HG02884 (cell line): ENCODE measurements at regions not wholly inside any gene's neighbourhood (a gene's known extent, or its start where the extent isn't known, plus 50 kb on each side); places are given as distances from the start of the nearest gene placed in this dataset.

Experiments
- ATAC-seq: cut with Tn5 transposase; IDR thresholded peaks from one replicate; pipeline ENCODE4 v1.9.1; 2021; ENCODE audit warnings: mild to moderate bottlenecking, moderate library complexity; ENCODE audit not compliant: unreplicated experiment

DNA sequence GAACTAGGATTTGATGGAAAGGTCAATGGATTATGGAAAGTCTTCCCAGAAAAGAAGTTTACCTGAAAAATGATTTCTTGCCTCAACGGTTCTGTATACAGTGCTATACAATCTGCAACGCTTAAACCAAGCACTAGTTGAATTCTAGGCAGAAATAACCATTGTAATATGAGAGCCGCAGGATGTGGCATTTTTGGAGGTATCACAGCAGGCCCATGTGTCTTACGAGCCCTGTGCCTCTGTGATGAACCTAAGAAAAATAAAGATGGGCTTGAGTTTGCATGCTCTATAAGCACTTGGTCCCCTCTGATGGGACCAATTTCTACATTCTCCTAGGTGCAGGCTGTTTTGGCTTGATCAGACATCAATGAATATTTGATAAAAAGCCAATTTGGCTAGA is 78.7 kb upstream of the RFC3 start:
- no peak for ATAC-seq

DNA sequence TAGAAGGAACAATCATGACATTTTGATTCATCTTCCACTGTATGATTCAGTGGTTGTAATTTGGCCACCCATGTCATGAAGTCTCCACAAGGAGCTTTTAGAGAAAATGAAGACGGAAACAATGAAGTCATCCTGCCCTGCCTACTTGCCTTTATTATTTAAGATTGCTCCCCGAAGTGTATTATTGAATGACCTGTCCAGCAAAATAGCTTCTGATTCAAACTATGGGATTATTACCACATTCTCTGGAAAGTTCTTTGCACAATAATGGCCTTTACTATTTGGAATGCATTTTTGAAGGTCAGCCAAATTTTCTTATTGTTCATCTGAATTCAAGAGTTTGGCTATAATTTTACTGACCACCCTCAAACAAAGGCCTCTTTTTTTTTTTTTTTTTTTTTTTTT is 77.8 kb upstream of the RFC3 start:
- no peak for ATAC-seq

DNA sequence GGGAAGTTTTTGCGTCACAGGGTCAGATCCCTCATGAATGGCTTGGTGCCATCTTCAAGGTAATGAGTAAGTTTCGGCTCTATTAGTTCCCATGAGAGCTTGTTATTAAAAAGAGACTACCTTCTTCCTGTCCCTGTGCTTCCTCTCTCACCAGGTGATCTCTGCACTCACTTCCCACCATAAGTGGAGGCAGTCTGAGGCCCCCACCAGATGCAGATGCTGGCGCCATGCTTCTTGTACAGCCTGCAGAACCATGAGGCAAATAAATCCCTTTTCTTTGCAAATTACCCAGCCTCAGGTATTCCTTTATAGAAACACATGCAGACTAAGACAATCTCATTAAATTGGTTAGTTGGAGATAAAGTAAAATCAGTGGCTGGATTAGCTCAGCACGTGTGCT is 75.6 kb upstream of the RFC3 start:
- ATAC-seq: no peak

DNA sequence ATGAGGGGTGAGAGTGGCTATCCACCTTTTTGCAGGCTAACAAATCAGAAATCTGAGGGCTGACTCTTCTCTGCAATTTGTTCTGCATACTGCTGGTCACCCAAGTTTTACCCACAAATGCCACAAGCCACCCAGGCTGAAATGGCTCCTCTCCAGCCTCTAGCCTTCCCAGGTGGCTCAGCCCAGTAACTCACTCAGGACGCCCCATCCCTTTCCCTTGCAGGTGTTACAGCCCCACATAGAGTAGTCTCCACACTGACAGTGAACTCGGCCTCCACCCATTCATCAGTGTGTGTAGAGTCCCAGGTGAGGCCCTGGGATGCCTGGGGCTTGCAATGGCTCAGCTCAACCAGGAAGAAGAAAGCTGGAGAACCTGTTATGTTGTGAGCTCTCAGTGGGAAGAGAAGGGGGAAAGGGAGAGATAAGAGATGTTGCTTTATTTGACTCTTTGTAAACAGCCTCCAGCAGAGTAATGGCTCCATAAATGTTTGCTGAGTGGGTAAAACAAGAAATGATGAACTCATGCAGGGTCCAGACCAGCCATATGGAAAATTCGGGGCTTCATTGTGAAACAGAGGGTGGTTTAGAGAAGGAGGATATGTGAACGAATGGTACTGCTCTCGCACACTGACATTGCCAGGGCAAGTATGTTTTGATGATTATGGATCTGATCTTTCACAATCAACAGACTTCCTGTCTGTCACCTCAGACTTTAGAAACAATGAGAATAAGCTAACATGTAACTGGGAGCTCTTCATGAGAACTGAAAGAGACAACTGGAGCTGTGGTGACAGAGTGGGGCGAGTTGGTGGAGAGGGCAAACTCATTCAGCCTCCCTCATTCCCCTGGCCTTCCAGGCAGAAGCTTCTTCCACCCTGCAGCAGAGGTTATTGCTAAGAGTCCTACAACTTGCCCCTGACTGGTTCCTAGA is 74.2 kb upstream of the RFC3 start:
- ATAC-seq: peak; percentile 66

DNA sequence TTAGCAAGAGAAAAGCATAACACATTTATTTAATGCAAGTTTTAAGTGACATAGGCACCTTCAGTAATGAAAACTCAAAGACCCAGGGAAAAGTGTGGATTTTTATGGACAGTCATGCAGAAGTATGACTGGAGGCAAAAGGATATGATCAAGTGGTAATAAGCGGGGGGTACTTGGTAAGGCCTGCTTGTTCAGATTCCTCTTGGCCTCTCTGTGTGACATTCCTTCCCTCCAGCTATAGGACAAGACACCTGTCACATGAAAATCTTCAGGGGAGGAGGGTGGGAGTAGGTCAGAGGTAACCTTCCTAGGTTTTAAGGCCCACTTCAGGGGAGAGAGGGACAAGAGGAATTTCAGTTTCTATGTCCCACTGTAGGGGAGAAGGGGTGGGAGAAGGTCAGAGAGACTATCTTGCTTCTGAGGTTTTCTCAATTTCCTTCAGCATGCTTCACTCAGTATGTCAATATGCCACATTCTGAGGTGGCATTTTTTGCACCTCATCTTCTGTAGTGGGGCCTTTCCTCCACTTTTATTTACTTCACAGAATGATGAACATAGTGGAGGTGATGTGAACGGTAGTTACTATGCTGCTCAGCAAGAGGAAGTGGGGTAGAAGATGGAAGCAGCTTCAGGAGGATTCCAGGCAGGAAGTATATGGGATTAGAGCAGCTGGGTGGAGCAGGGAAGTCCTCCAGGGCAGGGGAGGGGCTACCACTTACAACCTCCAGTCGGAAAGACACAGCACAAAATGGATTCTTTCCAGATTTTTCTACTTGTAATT is 73.2 kb upstream of the RFC3 start:
- ATAC-seq: no peak

DNA sequence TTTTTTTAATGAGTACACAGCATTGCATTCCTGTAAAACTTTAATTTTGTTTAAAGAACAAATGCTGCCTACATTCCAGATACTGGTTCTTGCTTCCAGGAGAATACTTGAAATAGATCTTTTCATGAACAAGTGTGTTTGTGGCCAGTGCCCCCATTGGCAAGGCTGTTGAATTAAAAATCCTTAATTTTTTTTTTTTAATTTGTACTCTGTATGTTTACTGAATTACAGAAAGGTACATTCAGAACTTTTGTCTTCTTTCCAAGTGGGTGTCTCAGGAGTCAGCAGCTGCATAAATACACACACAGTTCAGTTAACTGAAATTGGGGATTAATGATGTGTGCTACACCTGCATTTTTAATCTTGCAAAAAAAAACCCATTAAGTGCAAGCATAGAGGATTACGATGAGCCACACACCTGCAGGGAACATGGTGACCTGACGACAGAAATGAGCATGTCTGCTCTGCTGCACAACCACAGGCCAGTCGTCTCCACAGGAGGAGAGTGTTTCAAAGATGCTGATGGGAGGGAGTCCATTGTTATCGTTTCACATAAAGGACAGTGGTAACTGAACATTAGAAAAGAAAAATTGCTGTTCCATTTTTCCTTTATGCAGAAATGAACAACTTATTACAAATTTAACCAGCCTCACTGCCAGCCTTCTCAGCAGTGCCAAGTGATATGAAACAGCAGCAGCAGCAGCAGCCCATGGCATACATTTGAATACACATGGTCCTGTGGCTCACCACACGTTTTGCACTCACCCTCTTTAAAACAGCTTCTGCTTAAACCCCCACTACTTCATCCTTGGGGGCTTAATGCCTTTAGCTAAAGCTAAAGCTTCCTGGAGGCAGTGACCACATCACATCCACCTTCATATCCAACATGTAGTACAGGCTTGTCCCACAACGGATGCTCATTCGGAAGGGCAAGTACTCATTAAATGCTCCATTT is 72.3 kb upstream of the RFC3 start:
- peak; percentile 52 for ATAC-seq

DNA sequence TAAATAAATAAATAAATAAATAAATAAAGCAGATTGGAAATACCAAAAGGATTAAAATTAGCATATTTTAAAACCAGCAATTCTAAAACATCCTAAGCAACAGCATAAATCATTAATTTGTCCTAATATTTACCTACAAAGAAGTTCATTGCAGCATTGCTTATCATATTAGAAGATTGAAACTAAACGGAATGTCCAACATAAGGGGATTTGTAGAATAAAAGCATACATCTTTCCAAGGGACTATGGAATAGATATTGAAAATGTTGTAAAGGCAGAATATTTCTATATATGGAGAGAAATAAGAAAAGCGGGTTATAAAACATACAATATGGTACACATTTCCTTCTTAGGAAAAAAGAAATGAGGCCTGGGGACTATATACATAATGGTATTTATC is 71.1 kb upstream of the RFC3 start:
- no peak for ATAC-seq

DNA sequence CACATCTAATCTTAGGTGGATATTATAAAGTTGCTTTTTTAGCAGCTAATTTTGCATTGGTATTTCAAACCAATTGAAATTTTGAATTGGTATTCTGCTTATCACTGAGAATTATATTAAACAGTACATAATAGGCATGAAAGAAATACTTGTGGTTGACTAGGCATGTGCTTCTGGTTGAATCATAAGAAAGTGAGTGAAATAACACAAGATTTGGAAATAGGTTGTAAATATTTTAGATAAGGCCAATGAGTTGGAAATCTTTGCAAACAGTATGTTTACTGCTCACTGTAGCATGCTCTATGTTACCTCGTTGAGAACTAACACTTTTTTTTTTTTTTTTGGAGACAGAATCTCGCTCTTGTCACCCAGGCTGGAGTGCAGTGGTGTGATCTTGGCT is 66.8 kb upstream of the RFC3 start:
- no peak for ATAC-seq

DNA sequence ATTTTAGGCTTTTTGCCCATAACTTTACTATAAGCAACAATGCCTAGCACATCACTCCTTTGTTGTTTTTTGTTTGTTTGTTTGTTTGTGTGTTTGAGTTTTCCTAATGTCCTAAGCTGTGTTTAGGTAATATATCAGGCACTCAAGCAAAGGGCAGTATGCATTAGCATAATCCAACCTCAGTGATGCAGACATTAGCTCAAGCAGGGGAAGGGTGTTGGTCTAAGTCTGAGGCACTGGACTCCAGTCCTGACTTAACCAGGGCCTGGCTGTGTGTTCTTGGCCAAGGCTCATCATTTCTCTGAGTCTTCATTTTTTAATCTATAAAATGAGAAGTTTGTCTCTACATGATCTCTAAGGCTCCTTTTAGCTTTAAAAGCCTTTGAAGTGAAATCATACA is 65.9 kb upstream of the RFC3 start:
- no peak for ATAC-seq

DNA sequence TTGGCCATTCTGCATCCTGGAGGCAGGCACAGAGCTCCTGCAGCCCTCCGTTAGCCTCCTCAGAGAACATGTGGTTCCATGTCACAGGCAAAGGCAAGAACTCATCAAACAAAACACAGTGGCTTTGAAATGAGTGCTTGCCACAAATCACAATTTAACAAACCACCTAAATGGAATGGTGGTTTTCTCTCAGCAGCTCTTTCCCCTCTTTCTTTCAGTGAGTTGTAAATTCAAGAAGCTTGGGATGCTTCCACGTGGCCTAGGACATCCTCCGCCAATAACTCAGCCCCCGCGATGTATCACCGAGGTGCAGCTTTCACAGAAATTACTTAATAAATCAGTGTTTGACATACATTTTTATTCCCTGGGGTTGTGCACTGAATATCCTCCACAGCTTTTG is 65.4 kb upstream of the RFC3 start:
- ATAC-seq: no peak

DNA sequence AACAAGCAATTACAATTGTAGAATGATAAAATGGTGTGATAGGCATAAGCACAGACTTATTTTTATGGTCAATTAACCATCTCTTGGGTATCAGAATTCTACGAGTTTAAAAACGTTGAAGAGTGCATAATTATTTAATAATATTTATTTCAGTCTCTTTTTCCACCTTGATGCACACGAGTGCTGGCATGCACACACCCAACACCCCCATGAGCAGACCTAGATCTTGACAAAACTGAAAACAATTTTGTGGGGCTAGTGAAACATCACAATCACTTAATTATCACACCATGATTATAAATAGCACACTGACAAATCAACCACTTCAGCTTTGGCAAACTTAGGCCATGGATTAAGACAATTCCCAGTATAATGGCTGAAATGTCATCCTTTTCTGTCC is 61.0 kb upstream of the RFC3 start:
- ATAC-seq: no peak

DNA sequence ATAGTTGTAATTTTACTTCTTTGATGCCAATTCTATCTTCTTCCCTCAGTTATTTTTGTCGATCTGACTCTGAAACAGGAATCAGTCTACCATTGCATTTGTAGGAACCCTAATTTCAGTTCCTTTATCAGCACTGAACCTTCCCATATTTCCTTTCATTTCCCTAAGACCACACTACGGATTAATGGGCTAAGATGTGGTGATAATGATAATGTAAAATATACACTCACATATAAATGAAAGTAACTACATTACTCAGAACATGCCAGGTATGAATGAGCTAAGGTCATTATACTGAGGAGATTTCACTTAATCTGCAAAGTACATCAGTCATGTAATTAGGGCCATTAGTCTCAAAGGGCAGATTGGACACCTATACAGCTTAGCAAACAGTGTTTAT is 60.2 kb upstream of the RFC3 start:
- ATAC-seq: peak; percentile 77

DNA sequence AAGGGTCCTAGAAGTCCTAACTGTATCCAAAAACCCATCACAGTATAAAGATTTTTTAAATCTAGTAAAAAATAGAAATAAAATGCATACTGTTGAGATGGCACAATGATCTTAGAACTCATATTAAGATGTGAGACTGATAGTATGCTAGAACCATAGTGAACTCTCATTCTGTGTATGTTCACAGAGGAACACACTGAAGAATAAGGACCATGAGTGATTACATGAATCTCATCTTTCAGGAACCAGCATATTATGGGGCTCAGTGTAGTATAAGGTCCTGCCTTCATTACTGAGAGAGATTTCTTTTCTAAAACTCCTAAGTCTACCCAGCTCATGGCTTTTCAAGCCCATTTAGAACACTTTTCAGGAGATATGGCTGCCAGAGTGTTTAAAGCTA is 59.8 kb upstream of the RFC3 start:
- ATAC-seq: peak; percentile 84

DNA sequence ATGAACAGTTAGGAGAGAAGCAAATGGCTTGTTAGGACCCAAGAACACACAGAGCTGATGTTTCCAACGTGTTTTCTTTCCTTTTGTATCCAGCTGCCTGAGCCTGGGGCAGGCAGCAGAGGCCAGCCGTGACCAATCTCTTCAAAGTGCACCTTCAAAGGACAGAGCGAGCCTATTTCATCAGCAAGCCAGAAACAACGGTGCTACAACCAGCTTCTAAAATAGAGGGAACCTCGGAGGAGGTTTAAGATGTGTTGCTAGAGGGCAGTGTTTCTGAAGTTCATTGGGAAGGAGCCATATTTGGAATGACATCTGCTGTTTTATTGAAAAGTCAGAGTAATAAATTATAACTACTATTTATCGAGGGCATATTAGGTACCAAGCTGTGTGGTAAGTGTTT is 56.2 kb upstream of the RFC3 start:
- ATAC-seq: no peak

DNA sequence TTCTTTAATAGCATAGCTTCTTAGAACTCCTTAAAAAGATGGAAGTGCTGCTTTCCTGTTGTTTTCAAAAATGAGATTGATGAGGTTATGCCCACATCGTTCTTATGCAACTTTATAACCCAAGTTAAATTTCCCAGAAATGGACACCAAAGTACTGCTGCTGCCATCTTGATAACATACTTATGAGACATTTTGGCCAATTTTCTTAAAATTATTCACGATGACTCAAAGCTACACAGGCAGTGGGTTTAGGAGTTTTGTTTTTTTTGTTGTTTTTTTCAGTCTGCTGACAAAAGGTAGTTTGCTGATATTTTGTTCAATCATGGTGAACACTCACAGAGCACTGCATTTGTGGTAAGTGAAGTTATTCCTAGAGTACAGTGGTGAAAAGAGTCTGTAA is 54.9 kb upstream of the RFC3 start:
- no peak for ATAC-seq

DNA sequence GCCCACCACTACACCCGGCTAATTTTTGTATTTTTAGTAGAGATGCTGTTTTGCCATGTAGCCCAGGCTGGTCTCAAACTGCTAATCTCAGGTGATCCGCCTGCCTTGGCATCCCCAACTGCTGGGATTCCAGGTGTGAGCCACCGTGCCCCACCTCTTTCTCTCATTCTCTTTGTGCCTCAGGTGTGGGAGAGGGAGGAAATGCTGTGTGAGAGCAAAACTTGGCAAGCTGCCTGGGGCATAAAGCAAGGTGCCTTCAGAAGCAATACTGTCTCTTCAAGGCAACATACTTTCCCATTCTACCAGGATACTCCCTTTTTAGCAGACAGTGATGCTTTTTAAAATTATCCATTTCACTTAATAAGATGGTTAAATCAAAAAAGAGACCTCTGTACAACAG is 53.2 kb upstream of the RFC3 start:
- no peak for ATAC-seq

DNA sequence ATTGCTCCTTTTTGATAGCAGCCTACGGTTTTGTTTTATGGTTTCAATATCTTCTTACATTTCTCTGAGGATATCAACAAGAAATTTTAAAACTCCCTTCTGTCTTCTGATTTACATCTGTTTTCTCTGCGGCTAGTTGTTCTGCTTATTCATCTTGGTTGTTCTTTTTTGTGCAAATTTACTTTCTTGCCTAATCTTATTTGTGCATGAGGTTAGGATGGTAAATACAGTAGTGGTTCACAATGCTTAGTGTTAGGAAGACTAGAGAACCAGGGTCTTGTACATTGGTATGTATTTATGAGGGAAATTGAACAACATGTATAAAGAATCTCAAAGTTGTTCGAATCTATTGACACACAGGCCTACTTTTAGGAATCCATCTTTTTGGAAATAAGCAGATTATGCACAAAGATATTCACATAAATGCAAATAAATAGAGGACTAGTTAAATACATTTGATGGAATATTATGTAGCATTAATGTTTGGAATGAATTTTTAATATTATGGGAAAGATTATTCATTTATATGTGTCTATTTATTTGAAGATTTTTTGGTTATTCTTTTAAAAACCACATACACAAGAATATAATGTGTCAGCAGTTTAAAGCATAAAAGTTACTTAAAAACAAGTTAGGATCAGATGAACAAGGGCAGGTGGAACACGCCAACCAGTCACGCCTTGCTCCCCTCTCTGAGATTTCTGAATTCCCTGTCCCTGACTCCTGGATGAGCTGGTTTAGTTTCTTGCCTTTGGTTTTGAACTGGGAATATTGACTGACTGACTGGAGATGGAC is 51.4 kb upstream of the RFC3 start:
- ATAC-seq: no peak

DNA sequence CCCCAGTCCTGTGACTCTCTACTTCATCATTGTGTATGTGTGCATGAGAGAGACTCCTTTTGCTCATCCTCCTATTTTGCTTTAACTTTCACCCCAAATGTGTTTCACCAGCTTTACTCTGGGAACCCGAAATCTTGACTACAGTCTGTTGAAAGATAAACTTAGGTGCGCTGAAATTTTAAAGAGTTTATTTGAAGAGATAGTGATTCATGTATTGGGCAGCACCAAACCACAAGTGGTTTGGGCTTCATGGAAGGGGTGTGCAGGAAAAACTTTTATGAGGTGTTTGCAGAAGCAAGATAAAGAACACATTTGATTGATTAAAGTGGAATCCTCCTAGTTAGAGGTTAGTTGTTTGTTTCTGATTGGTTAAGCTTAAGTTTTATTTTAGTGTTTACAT is 50.8 kb upstream of the RFC3 start:
- no peak for ATAC-seq
